Esophagus muscularis mucosa (tissue), 4 donors: ENCODE measurements at regions not wholly inside any gene's neighbourhood (a gene's known extent, or its start where the extent isn't known, plus 50 kb on each side); places are given as distances from the start of the nearest gene placed in this dataset.

Source experiments
- DNase-seq: peaks from one replicate; pipeline ENCODE4 v3.0.0-alpha.2; 2017; ENCODE audit errors: extremely low spot score
- H3K27ac ChIP-seq, 4 donors: fragments of 200-600 bp; sonication (generic); replicated peaks in 1 of 4; 1 replicate in 3 of 4; 2 replicates in 1 of 4; pipeline ENCODE4 v1.5.1; 2016 to 2019; ENCODE audit warnings: mild to moderate bottlenecking in 1 of 4
- H3K27me3 ChIP-seq, 4 donors: fragments of 200-600 bp; sonication (generic); one replicate each; pipeline versions ENCODE4 v1.5.1 to v1.6.0; 2016 to 2019
- H3K36me3 ChIP-seq, 4 donors: fragments of 200-600 bp; sonication (generic); one replicate each; pipeline ENCODE4 v1.5.1; 2016 to 2019
- H3K4me1 ChIP-seq, 4 donors: fragments of 200-600 bp; sonication (generic); one replicate each; pipeline ENCODE4 v1.5.1; 2016 to 2019
- H3K4me3 ChIP-seq, 4 donors: fragments of 200-600 bp; sonication (generic); 1 replicate in 2 of 4; 2 replicates in 2 of 4; pipeline ENCODE4 v1.5.1; 2016 to 2019; ENCODE audit warnings: mild to moderate bottlenecking in 4 of 4, moderate library complexity in 1 of 4
- H3K9me3 ChIP-seq, 4 donors: fragments of 200-600 bp; sonication (generic); 1 replicate in 3 of 4; 2 replicates in 1 of 4; pipeline ENCODE4 v1.5.1; 2016 to 2019
- CTCF ChIP-seq, 3 experiments: fragments of 200-600 bp in 2 of 3; fragments of 450-650 bp in 1 of 3; sonication (generic) in 2 of 3; IDR thresholded peaks; one replicate each; pipeline ENCODE4 v1.5.1; 2017 to 2019; ENCODE audit warnings: antibody characterized with exemption in 3 of 3, mild to moderate bottlenecking in 2 of 3, moderate library complexity in 1 of 3
- EP300 ChIP-seq: sonication (generic); formaldehyde crosslinking; IDR thresholded peaks from one replicate; pipeline ENCODE4 v1.6.1; 2017; ENCODE audit warnings: antibody characterized with exemption
- POLR2A ChIP-seq: fragments of 450-650 bp; IDR thresholded peaks from one replicate; pipeline ENCODE4 v1.6.1; 2017; ENCODE audit warnings: antibody characterized with exemption, moderate library complexity, mild to moderate bottlenecking, low read depth
- POLR2AphosphoS5 ChIP-seq, 2 donors: sonication (generic); formaldehyde crosslinking; IDR thresholded peaks; one replicate each; pipeline ENCODE4 v1.6.1; 2017; ENCODE audit warnings: antibody characterized with exemption in 2 of 2
- WGBS: methylation state at CpG from one replicate; pipeline ENCODE4 v1.1.5; 2018; 5-methylcytosine and 5-hydroxymethylcytosine counted together
- intact Hi-C: fragments of 100-400 bp; cut with DNase I; formaldehyde crosslinking; loops from one replicate; pipeline ENCODE4 v1.15.1; 2023

- intact Hi-C loops = loop anchor here (5.0 to 10.0 kb wide), 2 partner anchors 139 to 317 kb away; partner anchors contain the start of gene ARHGAP5
- TF ChIP-seq EP300 = no peak
- no peak for TF ChIP-seq CTCF (IDR thresholded peaks at IDR 0.05)
- no peak for TF ChIP-seq POLR2AphosphoS5 (IDR thresholded peaks at IDR 0.05)
Observed at GRCh38 chr14:31935391-31935790, 141.7 kb upstream of the ARHGAP5 start.

GRCh38 chr14:31936115-31936514 lies 141.0 kb upstream of the ARHGAP5 start:
- no peak overlapping the region for H3K27ac ChIP-seq
- H3K36me3 ChIP-seq = no peaks in the 10 kb centered on the region
- 82% methylated on average over 6 of the region's 6 CpGs for WGBS
- no peaks in the 10 kb centered on the region for H3K9me3 ChIP-seq
- no peaks in the 10 kb centered on the region for H3K27me3 ChIP-seq
- intact Hi-C loops = loop anchor here (5.0 to 10.0 kb wide), 2 partner anchors 139 to 316 kb away; partner anchors contain the start of gene ARHGAP5
- peaks cover 0 to 9% (median 7%) of the 10 kb centered on the region in 4 donors for H3K4me1 ChIP-seq
- no peak overlapping the region for H3K4me3 ChIP-seq
- DNase-seq = no peak
- TF ChIP-seq EP300 (no peak), POLR2AphosphoS5 (IDR thresholded peaks at IDR 0.05) (no peak), CTCF (IDR thresholded peaks at IDR 0.05) (no peak), POLR2A (no peak)

More at GRCh38 chr14:31935391-31935790, 141.7 kb upstream of the ARHGAP5 start:
- WGBS = 70% methylated on average over 3 of the region's 3 CpGs
- Histone ChIP-seq H3K9me3 (no peaks in the 10 kb centered on the region), H3K4me1 (peaks cover 4 to 14% (median 12%) of the 10 kb centered on the region in 4 donors), H3K4me3 (no peak overlapping the region), H3K27me3 (no peaks in the 10 kb centered on the region), H3K27ac (no peak overlapping the region), H3K36me3 (no peaks in the 10 kb centered on the region)
- no peak for DNase-seq

GRCh38 chr14:31937730-31938346 lies 139.3 kb upstream of the ARHGAP5 start:
- H3K36me3 ChIP-seq = no peaks in the 10 kb centered on the region
- WGBS = 73% methylated on average over 3 of the region's 3 CpGs
- H3K27me3 ChIP-seq = no peaks in the 10 kb centered on the region
- H3K9me3 ChIP-seq = no peaks in the 10 kb centered on the region
- no peak for DNase-seq
- no peak overlapping the region for H3K27ac ChIP-seq
- no peak overlapping the region for H3K4me3 ChIP-seq
- H3K4me1 ChIP-seq = peaks cover 0 to 9% (median 7%) of the 10 kb centered on the region in 4 donors
- intact Hi-C loops = loop anchor here (5.0 to 10.0 kb wide), 2 partner anchors 137 to 314 kb away; partner anchors contain the start of gene ARHGAP5
- TF ChIP-seq CTCF (IDR thresholded peaks at IDR 0.05) (no peak), POLR2AphosphoS5 (IDR thresholded peaks at IDR 0.05) (peak in 1 of 2 donors; percentile 52), EP300 (no peak), POLR2A (no peak)

- Histone ChIP-seq H3K27me3 (no peaks in the 10 kb centered on the region), H3K4me1 (peaks cover 0 to 7% (median 3%) of the 10 kb centered on the region in 4 donors), H3K9me3 (no peaks in the 10 kb centered on the region), H3K27ac (no peak overlapping the region), H3K36me3 (no peaks in the 10 kb centered on the region), H3K4me3 (no peak overlapping the region)
- WGBS = 95% methylated on average over 4 of the region's 4 CpGs
- DNase-seq = no peak
- no peak for TF ChIP-seq POLR2AphosphoS5 (IDR thresholded peaks at IDR 0.05)
- TF ChIP-seq POLR2A = no peak
- no peak for TF ChIP-seq CTCF (IDR thresholded peaks at IDR 0.05)
- TF ChIP-seq EP300 = no peak
- intact Hi-C loops = loop anchor here (5.0 to 10.0 kb wide), 2 partner anchors 135 to 312 kb away; partner anchors contain the start of gene ARHGAP5
Observed at GRCh38 chr14:31939934-31940333, 137.2 kb upstream of the ARHGAP5 start.
